ENCODE measurements at regions not wholly inside any gene's neighbourhood (a gene's known extent, or its start where the extent isn't known, plus 50 kb on each side); places are given as distances from the start of the nearest gene placed in this dataset.
A peak's percentile ranks its signal among the peaks of the same experiment; 100 is the strongest.

DNA sequence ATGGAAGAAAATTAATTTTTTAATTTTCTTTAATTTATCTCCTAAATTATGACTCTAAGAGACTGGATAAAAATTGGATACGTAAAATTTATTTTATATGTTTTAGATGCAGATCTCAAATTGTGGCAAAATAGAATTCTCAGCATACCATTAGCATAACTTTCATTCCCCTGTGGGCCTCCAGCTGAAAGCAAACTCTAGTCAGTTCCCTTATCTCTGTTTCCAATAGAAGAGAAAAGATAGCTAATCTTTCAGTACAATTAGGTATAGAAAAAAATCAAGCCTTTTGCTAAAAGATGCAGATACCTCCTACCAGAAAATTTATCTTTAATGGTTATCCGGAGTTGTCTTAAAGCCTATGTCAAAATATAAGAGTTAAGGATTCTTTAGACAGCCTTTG is 1530.6 kb downstream of the EFNA5 start:
- Histone ChIP-seq H3K4me2 (ENCODE audit: low read length) (no peak overlapping the region), H3K4me1 (ENCODE audit: control insufficient read depth in 1 of 2, insufficient read depth in 2 of 2, low read length in 2 of 2) (no peaks in the 10 kb centered on the region), H3K27ac (ENCODE audit: low read depth, low read length) (no peak overlapping the region), H4K20me1 (ENCODE audit: insufficient read depth) (no peaks in the 10 kb centered on the region), H3K9me2 (ENCODE audit: insufficient read depth) (no peaks in the 10 kb centered on the region), H3K4me3 (replicated peaks in 1 of 2; ENCODE audit: low read depth in 1 of 2, low read length in 2 of 2) (no peak overlapping the region), H2AFZ (ENCODE audit: low read depth, low read length, poor library complexity, severe bottlenecking) (peak overlapping the region; percentile 25), H3K9me3 (ENCODE audit: control insufficient read depth in 1 of 2, insufficient read depth in 1 of 2, low read depth in 1 of 2, low read length in 2 of 2) (no peaks in the 10 kb centered on the region), H3K36me3 (ENCODE audit: control insufficient read depth in 1 of 2, insufficient read depth in 2 of 2, low read length in 2 of 2) (no peaks in the 10 kb centered on the region), H3K79me2 (ENCODE audit: insufficient read depth, low read length) (no peaks in the 10 kb centered on the region), H3K27me3 (ENCODE audit: insufficient read depth, low read length) (no peaks in the 10 kb centered on the region), H3K9ac (ENCODE audit: low read length) (no peak overlapping the region)
- intact Hi-C loops (cut with micrococcal nuclease) = no loop called here
- ATAC-seq (no peak), DNase-seq (ENCODE audit: low read depth, low spot score) (no peak)
- no TSS peak for BruUV-seq (replicated peaks)
- ChIA-PET CTCF (no interaction called here), RAD21 (ENCODE audit: low non-redundant PET in 1 of 2, low total read pairs in 2 of 2, uncharacterized antibody in 2 of 2, unreplicated experiment in 2 of 2) (no interaction called here), POLR2A (no interaction called here)
- no peak for TF ChIP-seq JUND (IDR thresholded peaks at IDR 0.05)
- no peak for TF ChIP-seq SP1 (IDR thresholded peaks at IDR 0.05; ENCODE audit: low read depth)
- no peak for TF ChIP-seq SIN3A (IDR thresholded peaks at IDR 0.05; ENCODE audit: low read depth)

DNA sequence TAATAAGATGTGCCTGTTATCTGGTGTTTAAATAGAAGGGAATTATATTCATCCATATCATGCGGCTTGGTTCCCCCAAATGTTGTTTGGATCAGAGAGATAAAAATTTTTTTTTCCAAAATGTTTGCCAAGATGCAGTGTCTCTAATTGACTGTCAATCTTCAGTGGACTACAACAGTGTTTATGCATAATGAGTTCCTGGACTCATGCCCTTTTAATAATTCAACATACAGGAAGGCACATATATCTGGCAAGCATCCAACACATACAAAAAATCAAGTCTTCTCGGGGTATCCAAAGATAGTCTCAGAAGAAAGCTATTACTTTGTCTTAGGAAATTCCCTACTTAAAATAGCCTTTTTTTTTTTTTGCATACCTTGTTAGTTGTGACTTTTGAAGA is 1534.7 kb downstream of the EFNA5 start:
- no peak for ATAC-seq
- POLR2A ChIA-PET = no interaction called here

More for the DNA sequence above, 1534.7 kb downstream of the EFNA5 start:
- Histone ChIP-seq H3K4me1 (ENCODE audit: control insufficient read depth in 1 of 2, insufficient read depth in 2 of 2, low read length in 2 of 2) (no peaks in the 10 kb centered on the region), H3K9ac (ENCODE audit: low read length) (no peak overlapping the region), H3K9me3 (ENCODE audit: control insufficient read depth in 1 of 2, insufficient read depth in 1 of 2, low read depth in 1 of 2, low read length in 2 of 2) (no peaks in the 10 kb centered on the region), H3K9me2 (ENCODE audit: insufficient read depth) (no peaks in the 10 kb centered on the region), H3K79me2 (ENCODE audit: insufficient read depth, low read length) (no peaks in the 10 kb centered on the region), H3K4me3 (replicated peaks in 1 of 2; ENCODE audit: low read depth in 1 of 2, low read length in 2 of 2) (no peak overlapping the region), H4K20me1 (ENCODE audit: insufficient read depth) (no peaks in the 10 kb centered on the region), H2AFZ (ENCODE audit: low read depth, low read length, poor library complexity, severe bottlenecking) (no peak overlapping the region), H3K36me3 (ENCODE audit: control insufficient read depth in 1 of 2, insufficient read depth in 2 of 2, low read length in 2 of 2) (no peaks in the 10 kb centered on the region), H3K27me3 (ENCODE audit: insufficient read depth, low read length) (no peaks in the 10 kb centered on the region), H3K4me2 (ENCODE audit: low read length) (no peak overlapping the region), H3K27ac (ENCODE audit: low read depth, low read length) (no peak overlapping the region)
- TF ChIP-seq CEBPB (IDR thresholded peaks at IDR 0.05; ENCODE audit: low read depth) = no peak
- TF ChIP-seq RAD21 (IDR thresholded peaks at IDR 0.05; ENCODE audit: low read depth) = no peak
- no peak for TF ChIP-seq YY1 (IDR thresholded peaks at IDR 0.05; ENCODE audit: extremely low read depth, insufficient replicate concordance, low read depth, low read length)
- TF ChIP-seq SIN3A (IDR thresholded peaks at IDR 0.05; ENCODE audit: low read depth) = no peak
- TF ChIP-seq FOSL1 (IDR thresholded peaks at IDR 0.05; ENCODE audit: low read depth) = no peak
- TF ChIP-seq ZFX (IDR thresholded peaks at IDR 0.05) = no peak
- TF ChIP-seq, protein P1, sequence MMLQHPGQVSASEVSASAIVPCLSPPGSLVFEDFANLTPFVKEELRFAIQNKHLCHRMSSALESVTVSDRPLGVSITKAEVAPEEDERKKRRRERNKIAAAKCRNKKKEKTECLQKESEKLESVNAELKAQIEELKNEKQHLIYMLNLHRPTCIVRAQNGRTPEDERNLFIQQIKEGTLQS (IDR thresholded peaks at IDR 0.05) = no peak
- TF ChIP-seq TCF7L2 (IDR thresholded peaks at IDR 0.05; ENCODE audit: borderline replicate concordance, extremely low read depth, insufficient read depth, insufficient read length) = no peak
- TF ChIP-seq EZH2 (IDR thresholded peaks at IDR 0.05) = no peak
- no TSS peak for BruUV-seq (replicated peaks)
- ChIA-PET CTCF (no interaction called here), RAD21 (ENCODE audit: low non-redundant PET in 1 of 2, low total read pairs in 2 of 2, uncharacterized antibody in 2 of 2, unreplicated experiment in 2 of 2) (no interaction called here)
- no peak for DNase-seq (ENCODE audit: low read depth, low spot score)
- intact Hi-C loops (cut with micrococcal nuclease) = no loop called here

Measured in HCT116 (cell line).